Bronchial epithelial cell (primary cell): ENCODE measurements at regions not wholly inside any gene's neighbourhood (a gene's known extent, or its start where the extent isn't known, plus 50 kb on each side); places are given as distances from the start of the nearest gene placed in this dataset.
"Not testable (repeated sequence)": the region's sequence is repeated elsewhere in the genome, so short reads cannot be mapped to it uniquely, and the experiment has no call there.

Experiments
- DNase-seq: peaks from one replicate; pipeline ENCODE4 v3.0.0-alpha.2; 2010; ENCODE audit warnings: low read depth
- FAIRE-seq: peaks from 2 replicates; lab custom pipeline; 2011; peaks lifted over from hg19 to GRCh38; lab: Jason Lieb, UNC
- H3K27me3 ChIP-seq: 2 replicates; pipeline ENCODE4 v1.5.1; 2011; ENCODE audit warnings: low read length; ENCODE audit not compliant: control insufficient read depth, insufficient read depth
- H3K36me3 ChIP-seq: 2 replicates; pipeline ENCODE4 v1.5.1; 2011; ENCODE audit warnings: low read length; ENCODE audit not compliant: control insufficient read depth, insufficient read depth
- H3K4me3 ChIP-seq: 2 replicates; pipeline ENCODE4 v1.5.1; 2011; ENCODE audit warnings: mild to moderate bottlenecking, low read depth, low read length, control low read depth
- CTCF ChIP-seq: IDR thresholded peaks from 2 replicates; pipeline ENCODE4 v1.5.1; 2011; ENCODE audit warnings: mild to moderate bottlenecking, moderate library complexity, low read length, control low read depth, inconsistent platforms; ENCODE audit not compliant: insufficient read depth, severe bottlenecking

DNA sequence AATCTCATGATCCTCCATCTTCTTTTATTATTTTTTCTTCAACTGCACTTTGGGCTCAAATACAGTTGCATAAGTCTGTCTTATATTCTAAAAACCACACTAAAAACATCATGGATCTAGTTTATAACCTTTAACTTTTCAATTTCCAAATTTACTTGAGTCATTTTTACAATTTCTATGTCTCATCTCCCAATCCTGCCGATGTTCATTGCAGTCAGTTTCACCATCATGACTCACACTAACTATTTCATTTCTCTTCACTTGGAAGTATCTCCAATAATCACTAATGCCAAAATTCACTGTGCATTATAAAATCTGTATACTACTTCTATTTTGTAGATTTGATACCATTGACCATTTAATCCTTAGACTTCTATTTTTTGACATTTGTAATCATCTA lies 806.9 kb upstream of the SORCS1 start:
- Histone ChIP-seq H3K36me3 (no peaks in the 10 kb centered on the region), H3K4me3 (no peak overlapping the region), H3K27me3 (no peaks in the 10 kb centered on the region)
- DNase-seq, result peak; percentile 92
- TF ChIP-seq CTCF, result no peak
- no peak for FAIRE-seq

GRCh38 chr10:107970512-107970911 lies 806.0 kb upstream of the SORCS1 start:
- no peak overlapping the region for H3K4me3 ChIP-seq
- no peaks in the 10 kb centered on the region for H3K27me3 ChIP-seq
- H3K36me3 ChIP-seq, result no peaks in the 10 kb centered on the region
- FAIRE-seq (no peak), DNase-seq (peak; percentile 67)
- no peak for TF ChIP-seq CTCF

GRCh38 chr10:107969936-107970335 lies 805.4 kb upstream of the SORCS1 start:
- TF ChIP-seq CTCF, result no peak
- FAIRE-seq (no peak), DNase-seq (no peak)
- H3K27me3 ChIP-seq, result no peaks in the 10 kb centered on the region
- no peak overlapping the region for H3K4me3 ChIP-seq
- H3K36me3 ChIP-seq, result no peaks in the 10 kb centered on the region

GRCh38 chr10:107966826-107967225 lies 802.3 kb upstream of the SORCS1 start:
- no peak overlapping the region for H3K4me3 ChIP-seq
- no peaks in the 10 kb centered on the region for H3K27me3 ChIP-seq
- no peaks in the 10 kb centered on the region for H3K36me3 ChIP-seq
- DNase-seq (peak; percentile 62), FAIRE-seq (no peak)
- no peak for TF ChIP-seq CTCF

- DNase-seq, result peak; percentile 67
- Histone ChIP-seq H3K4me3 (no peak overlapping the region), H3K36me3 (no peaks in the 10 kb centered on the region), H3K27me3 (no peaks in the 10 kb centered on the region)
- FAIRE-seq, result no peak
- TF ChIP-seq CTCF, result no peak
Observed at GRCh38 chr10:107952649-107953556, 788.4 kb upstream of the SORCS1 start.

- not testable (repeated sequence) for H3K4me3 ChIP-seq, DNase-seq, FAIRE-seq, H3K36me3 ChIP-seq, H3K27me3 ChIP-seq
Observed at GRCh38 chr10:107950411-107951062, 786.0 kb upstream of the SORCS1 start.
